Keratinocyte (primary cell): ENCODE measurements at regions not wholly inside any gene's neighbourhood (a gene's known extent, or its start where the extent isn't known, plus 50 kb on each side); places are given as distances from the start of the nearest gene placed in this dataset.

Source experiments
- DNase-seq: peaks from one replicate; pipeline ENCODE4 v3.0.0-alpha.2; 2011; ENCODE audit warnings: low read depth, missing footprints, low spot score
- FAIRE-seq: peaks from 2 replicates; lab custom pipeline; 2011; peaks lifted over from hg19 to GRCh38; lab: Jason Lieb, UNC
- H2AFZ ChIP-seq: 2 replicates; pipeline ENCODE4 v1.6.0; 2012; ENCODE audit warnings: low read length, control low read depth, inconsistent platforms; ENCODE audit not compliant: control insufficient read depth
- H3K27ac ChIP-seq: 2 replicates; pipeline ENCODE4 v1.5.1; 2011; ENCODE audit warnings: low read length; ENCODE audit not compliant: control insufficient read depth, insufficient read depth
- H3K27me3 ChIP-seq: 3 replicates; pipeline ENCODE4 v1.6.0; 2011; ENCODE audit warnings: low read length; ENCODE audit not compliant: control insufficient read depth, insufficient read depth; ENCODE audit errors: extremely low read depth
- H3K36me3 ChIP-seq, 2 experiments: 2 replicates in 1 of 2; 3 replicates in 1 of 2; pipeline ENCODE4 v1.5.1; 2011; ENCODE audit warnings: low read length in 2 of 2, mild to moderate bottlenecking in 1 of 2; ENCODE audit not compliant: control insufficient read depth in 2 of 2, insufficient read depth in 2 of 2; ENCODE audit errors: extremely low read depth in 1 of 2
- H3K4me1 ChIP-seq: 3 replicates; pipeline ENCODE4 v1.5.1; 2011; ENCODE audit warnings: low read length; ENCODE audit not compliant: control insufficient read depth, insufficient read depth; ENCODE audit errors: extremely low read depth
- H3K4me2 ChIP-seq: 3 replicates; pipeline ENCODE4 v1.6.0; 2011; ENCODE audit warnings: low read depth, low read length; ENCODE audit not compliant: control insufficient read depth, insufficient read depth; ENCODE audit errors: extremely low read depth
- H3K4me3 ChIP-seq, 3 experiments: fragments of 200-600 bp in 1 of 3; sonication (generic) in 1 of 3; 2 replicates in 2 of 3; 3 replicates in 1 of 3; pipeline ENCODE4 v1.5.1; 2011 to 2016; ENCODE audit warnings: low read length in 3 of 3, mild to moderate bottlenecking in 3 of 3, control low read depth in 2 of 3, inconsistent platforms in 1 of 3, low read depth in 1 of 3, mixed read lengths in 1 of 3, mixed run types in 1 of 3, moderate library complexity in 1 of 3; ENCODE audit not compliant: control insufficient read depth in 2 of 3, insufficient read depth in 2 of 3; ENCODE audit errors: extremely low read depth in 1 of 3
- H3K79me2 ChIP-seq: 2 replicates; pipeline ENCODE4 v1.6.0; 2012; ENCODE audit warnings: low read length; ENCODE audit not compliant: control insufficient read depth, insufficient read depth
- H3K9ac ChIP-seq: 3 replicates; pipeline ENCODE4 v1.6.0; 2011; ENCODE audit warnings: low read length; ENCODE audit not compliant: control insufficient read depth, insufficient read depth; ENCODE audit errors: extremely low read depth
- H3K9me1 ChIP-seq: 3 replicates; pipeline ENCODE4 v1.6.0; 2011; ENCODE audit warnings: low read length; ENCODE audit not compliant: control insufficient read depth, insufficient read depth; ENCODE audit errors: extremely low read depth
- H3K9me3 ChIP-seq: 2 replicates; pipeline ENCODE4 v1.5.1; 2012; ENCODE audit warnings: low read depth, low read length; ENCODE audit not compliant: control insufficient read depth
- H4K20me1 ChIP-seq: 3 replicates; pipeline ENCODE4 v1.6.0; 2011; ENCODE audit warnings: low read length; ENCODE audit not compliant: control insufficient read depth, insufficient read depth; ENCODE audit errors: extremely low read depth
- CTCF ChIP-seq, 3 experiments: IDR thresholded peaks in 1 of 3; conservative IDR thresholded peaks in 1 of 3; optimal IDR thresholded peaks in 1 of 3; 2 replicates in 2 of 3; 3 replicates in 1 of 3; pipeline versions ENCODE3 to v1.5.1; 2011; ENCODE audit warnings: low read length in 3 of 3, mild to moderate bottlenecking in 3 of 3, moderate library complexity in 2 of 3, control low read depth in 1 of 3, inconsistent platforms in 1 of 3; ENCODE audit not compliant: insufficient read depth in 2 of 3; ENCODE audit errors: extremely low read depth in 1 of 3
- EZH2 ChIP-seq: IDR thresholded peaks from one replicate; pipeline ENCODE4 v1.6.1; 2012; ENCODE audit warnings: inconsistent platforms, mild to moderate bottlenecking, low read length, moderate library complexity
- dilution Hi-C: fragments of 300-500 bp; cut with MboI; formaldehyde crosslinking; loops from one replicate; pipeline ENCODE4 v1.7.0; 2020; ENCODE audit warnings: low sequenced_read_pairs; ENCODE audit not compliant: extremely low pct_ligation_motif_present

- Histone ChIP-seq H3K4me1 (peaks cover 9% of the 10 kb centered on the region), H3K79me2 (no peaks in the 10 kb centered on the region), H3K9me1 (no peaks in the 10 kb centered on the region), H3K9me3 (no peaks in the 10 kb centered on the region), H4K20me1 (no peaks in the 10 kb centered on the region), H3K9ac (no peak overlapping the region), H3K4me2 (no peak overlapping the region), H2AFZ (no peak overlapping the region), H3K27ac (no peak overlapping the region), H3K27me3 (no peaks in the 10 kb centered on the region), H3K36me3 (no peaks in the 10 kb centered on the region), H3K4me3 (no peak overlapping the region)
- dilution Hi-C loops = no loop called here
- TF ChIP-seq EZH2 (no peak), CTCF (optimal IDR thresholded peaks at IDR 0.05 in 1 of 3, IDR thresholded peaks at IDR 0.05 in 1 of 3, conservative IDR thresholded peaks at IDR 0.05 in 1 of 3; ENCODE audit: extremely low read depth in 1 of 3, insufficient read depth in 2 of 3, low read length in 3 of 3) (no peak)
- no peak for FAIRE-seq
- no peak for DNase-seq
Observed at GRCh38 chr12:90076851-90077319, 368.2 kb upstream of the ATP2B1 start.

GRCh38 chr12:90075685-90076084, 367.0 kb upstream of the ATP2B1 start:
- Histone ChIP-seq H3K27ac (no peak overlapping the region), H3K4me1 (peaks cover 5% of the 10 kb centered on the region), H3K9ac (no peak overlapping the region), H3K27me3 (no peaks in the 10 kb centered on the region), H4K20me1 (no peaks in the 10 kb centered on the region), H3K9me1 (no peaks in the 10 kb centered on the region), H3K36me3 (no peaks in the 10 kb centered on the region), H2AFZ (no peak overlapping the region), H3K79me2 (no peaks in the 10 kb centered on the region), H3K9me3 (no peaks in the 10 kb centered on the region), H3K4me3 (no peak overlapping the region), H3K4me2 (no peak overlapping the region)
- FAIRE-seq (no peak), DNase-seq (no peak)
- TF ChIP-seq EZH2 (no peak), CTCF (optimal IDR thresholded peaks at IDR 0.05 in 1 of 3, IDR thresholded peaks at IDR 0.05 in 1 of 3, conservative IDR thresholded peaks at IDR 0.05 in 1 of 3; ENCODE audit: extremely low read depth in 1 of 3, insufficient read depth in 2 of 3, low read length in 3 of 3) (no peak)
- dilution Hi-C loops = no loop called here
